H1 (cell line): ENCODE measurements at regions not wholly inside any gene's neighbourhood (a gene's known extent, or its start where the extent isn't known, plus 50 kb on each side); places are given as distances from the start of the nearest gene placed in this dataset.

Source experiments
- CHD7 ChIP-seq: fragments of 300-600 bp; sonication (generic); IDR thresholded peaks from 2 replicates; pipeline ENCODE4 v1.7.1; 2012; ENCODE audit warnings: low read length, moderate library complexity, mild to moderate bottlenecking, inconsistent platforms; ENCODE audit not compliant: insufficient replicate concordance

- no peak for TF ChIP-seq CHD7
Measured at GRCh38 chr1:62955666-62956065, 171.7 kb downstream of the ATG4C start (continued).
